Stimulated activated CD8-positive, alpha-beta memory T cell treated with anti-CD3 and anti-CD28 coated beads, Interleukin-7, amount 100 ng/mL, for 24 hours (primary cell): ENCODE measurements at regions not wholly inside any gene's neighbourhood (a gene's known extent, or its start where the extent isn't known, plus 50 kb on each side); places are given as distances from the start of the nearest gene placed in this dataset.
"Not testable (repeated sequence)": the region's sequence is repeated elsewhere in the genome, so short reads cannot be mapped to it uniquely, and the experiment has no call there.

Experiments used
- DNase-seq: peaks from one replicate; pipeline ENCODE4 v3.0.0-alpha.2; 2020; ENCODE audit warnings: low read depth

DNA sequence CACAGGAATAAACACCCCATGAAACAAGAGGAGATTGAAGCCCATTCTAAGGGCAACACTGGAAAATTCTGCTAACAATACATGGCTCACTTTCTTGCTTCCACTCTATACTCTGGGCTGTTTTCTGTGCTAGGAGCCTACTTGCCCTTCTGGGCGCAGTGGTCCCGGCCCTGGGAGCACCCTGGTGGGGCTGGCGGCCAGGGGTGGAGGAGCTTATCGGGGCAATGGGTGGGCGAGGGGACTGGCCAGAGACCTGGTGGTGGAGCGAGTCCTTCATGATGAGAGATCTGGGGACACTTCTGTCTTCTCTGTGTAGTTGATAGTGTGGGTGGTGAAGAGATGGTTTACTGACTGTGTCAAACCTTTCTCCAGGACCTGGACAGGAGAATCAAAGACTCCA lies 1128.5 kb downstream of the TBL1XR1 start:
- DNase-seq, result no peak

DNA sequence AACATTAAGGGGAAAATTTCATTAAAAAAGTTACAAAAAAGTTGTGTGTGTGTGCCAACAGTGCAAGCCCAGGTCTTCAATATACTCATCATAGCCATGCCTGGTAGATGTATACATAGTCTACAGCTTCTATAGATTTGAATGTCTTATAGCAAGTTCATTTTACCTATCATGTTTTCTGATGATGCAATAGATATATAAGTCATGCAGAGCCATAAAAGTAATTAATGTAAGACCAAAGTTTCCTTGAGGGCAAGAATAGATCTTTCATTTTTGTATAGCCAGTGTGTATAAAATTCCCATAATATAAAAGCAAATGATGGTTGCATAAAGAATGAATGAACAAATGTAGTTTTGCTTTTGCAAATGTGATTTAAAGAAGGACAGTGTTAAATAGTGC lies 1138.4 kb downstream of the TBL1XR1 start:
- DNase-seq, result no peak

DNA sequence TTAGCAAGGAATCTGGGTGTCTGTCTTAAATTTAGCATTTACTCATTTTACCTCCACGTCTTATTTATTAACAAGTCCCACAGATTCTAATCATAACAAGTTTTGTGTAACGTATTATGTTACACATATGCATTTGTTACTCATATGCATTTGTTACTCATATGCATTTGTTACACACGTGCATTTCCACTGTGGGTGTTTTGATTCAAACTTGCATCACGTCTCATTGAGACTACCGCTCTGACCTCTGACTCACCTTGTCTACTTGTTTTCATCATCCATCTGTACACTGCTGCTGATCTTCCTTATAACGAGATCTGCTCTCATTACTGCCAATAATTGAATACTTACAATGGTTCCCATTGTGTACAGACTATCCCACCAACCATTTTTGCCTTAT lies 1141.4 kb downstream of the TBL1XR1 start:
- no peak for DNase-seq

DNA sequence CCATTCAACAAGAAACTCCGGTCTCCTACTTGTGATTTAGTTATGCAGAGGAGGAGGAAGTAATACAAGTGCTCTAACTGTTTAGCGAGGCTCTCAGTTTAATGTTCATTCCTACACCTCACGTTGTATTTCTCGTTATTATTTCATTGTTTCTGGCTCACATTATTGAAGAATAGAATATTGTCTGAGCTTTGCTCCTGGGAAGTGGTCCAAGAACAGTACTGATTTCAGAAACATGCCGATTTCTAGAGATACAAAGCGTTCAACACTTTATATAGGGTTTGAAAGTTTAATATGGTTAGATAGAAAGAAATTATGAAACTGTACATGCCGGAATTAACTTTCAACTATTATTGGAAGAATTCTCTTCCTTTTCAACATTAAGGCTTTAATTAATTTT lies 1145.5 kb downstream of the TBL1XR1 start:
- DNase-seq, result no peak

DNA sequence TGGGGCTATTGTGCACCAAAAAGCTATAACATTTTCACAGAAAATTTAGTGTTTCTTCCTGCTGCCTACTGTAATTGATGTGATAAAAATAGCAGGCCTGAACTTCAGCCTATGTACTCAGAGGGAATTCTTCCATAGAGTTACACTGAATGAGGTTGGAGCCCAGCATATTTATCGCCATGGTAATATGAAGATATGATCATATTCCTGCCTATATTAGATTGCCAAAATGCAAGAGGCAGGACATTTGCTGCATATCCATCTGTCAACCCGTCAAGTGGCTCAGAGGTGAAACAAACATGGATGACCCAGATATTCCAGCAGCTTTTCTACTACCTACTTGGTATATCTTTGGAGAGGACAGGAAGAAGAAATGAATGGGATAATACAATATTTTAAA lies 1150.6 kb downstream of the TBL1XR1 start:
- DNase-seq, result no peak

DNA sequence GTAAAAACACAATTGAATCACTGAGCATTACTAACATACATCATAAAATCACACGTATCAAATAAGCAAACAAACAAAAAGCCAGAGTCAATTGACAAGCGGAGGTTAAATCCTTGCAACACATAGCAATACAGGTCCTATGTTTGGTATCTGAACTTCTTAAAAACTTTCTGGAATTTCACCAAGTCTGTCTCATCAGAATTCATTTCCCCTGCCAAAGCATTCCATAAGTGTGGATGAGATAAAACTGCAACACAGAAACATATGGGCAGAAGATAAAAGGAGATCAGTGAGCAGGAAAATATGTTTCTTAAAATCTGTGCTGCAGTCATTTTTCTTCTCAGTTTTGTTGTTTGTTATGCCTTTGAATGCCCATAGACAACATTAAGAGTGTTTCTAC lies 1155.5 kb downstream of the TBL1XR1 start:
- no peak for DNase-seq

DNA sequence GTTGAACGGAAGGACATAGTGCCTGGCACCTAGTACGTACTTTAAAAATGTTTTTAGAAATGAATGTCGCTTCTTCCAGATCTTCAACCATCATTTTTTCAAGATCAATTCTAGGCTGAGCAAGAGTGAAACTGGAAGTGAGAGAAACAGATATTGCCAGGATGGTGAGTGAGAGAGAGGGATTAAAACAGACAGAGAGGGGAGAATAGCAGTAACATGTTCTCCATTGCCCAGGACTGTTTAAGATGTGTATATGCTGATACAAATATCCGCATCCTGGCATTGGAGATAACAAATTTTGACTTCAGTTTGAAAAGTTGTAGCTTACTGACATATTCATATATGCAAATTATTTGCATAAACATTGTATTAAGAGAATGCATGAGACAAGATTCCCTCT lies 1156.1 kb downstream of the TBL1XR1 start:
- DNase-seq, result no peak

DNA sequence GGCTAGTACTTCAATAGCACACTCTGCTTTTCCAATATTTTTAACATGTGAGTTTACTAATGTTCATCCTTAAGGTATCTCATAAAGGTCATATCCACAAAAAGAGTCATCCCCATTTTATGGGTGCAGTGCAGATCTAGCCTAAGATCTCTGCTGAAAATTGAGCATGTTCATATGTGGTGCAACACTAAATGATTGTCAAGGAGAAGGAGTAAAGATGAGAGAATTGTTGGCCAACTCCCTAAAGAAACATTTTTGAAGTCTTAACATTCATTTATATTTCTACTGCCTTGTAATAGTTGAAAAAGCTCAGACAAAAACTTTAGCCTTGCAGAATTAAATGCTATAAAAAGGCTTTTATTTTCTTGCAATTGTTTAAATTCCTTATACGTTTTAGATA lies 1159.6 kb downstream of the TBL1XR1 start:
- DNase-seq, result no peak

DNA sequence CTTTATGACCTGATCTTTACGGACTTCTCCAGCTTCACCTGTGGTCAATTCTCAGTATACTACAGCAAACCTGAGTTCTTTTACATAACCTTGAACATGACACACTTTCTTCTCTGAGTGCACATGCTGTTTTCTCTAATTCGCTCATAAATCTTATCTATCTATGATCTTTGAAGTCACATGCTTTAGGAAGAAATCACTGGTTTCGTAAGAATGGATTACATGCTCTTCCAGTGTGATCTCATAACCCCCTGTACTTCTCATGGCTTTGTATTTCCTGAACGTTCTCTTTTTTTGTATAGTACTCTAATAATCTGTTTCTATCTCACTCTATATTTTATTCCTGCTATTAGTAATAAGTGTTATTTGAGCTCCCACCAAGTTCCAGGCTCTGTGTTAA lies 1165.2 kb downstream of the TBL1XR1 start:
- DNase-seq, result no peak

DNA sequence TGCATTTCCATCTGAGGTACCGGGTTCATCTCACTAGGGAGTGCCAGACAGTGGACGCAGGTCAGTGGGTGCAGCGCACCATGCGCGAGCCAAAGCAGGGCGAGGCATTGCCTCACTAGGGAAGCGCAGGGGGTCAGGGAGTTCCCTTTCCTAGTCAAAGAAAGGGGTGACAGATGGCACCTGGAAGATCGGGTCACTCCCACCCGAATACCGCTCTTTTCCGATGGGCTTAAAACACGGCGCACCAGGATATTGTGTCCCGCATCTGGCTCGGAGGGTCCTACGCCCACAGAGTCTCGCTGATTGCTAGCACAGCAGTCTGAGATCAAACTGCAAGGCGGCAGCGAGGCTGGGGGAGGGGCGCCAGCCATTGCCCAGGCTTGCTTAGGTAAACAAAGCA lies 1157.1 kb downstream of the NAALADL2 start:
- DNase-seq, result not testable (repeated sequence)

DNA sequence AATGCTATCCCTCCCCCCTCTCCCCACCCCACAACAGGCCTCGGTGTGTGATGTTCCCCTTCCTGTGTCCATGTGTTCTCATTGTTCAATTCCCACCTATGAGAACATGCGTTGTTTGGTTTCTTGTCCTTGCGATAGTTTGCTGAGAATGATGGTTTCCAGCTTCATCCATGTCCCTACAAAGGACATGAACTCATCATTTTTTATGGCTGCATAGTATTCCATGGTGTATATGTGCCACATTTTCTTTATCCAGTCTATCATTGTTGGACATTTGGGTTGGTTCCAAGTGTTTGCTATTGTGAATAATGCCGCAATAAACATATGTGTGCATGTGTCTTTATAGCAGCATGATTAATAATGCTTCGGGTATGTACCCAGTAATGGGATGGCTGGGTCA lies 1156.1 kb downstream of the NAALADL2 start:
- DNase-seq, result not testable (repeated sequence)

DNA sequence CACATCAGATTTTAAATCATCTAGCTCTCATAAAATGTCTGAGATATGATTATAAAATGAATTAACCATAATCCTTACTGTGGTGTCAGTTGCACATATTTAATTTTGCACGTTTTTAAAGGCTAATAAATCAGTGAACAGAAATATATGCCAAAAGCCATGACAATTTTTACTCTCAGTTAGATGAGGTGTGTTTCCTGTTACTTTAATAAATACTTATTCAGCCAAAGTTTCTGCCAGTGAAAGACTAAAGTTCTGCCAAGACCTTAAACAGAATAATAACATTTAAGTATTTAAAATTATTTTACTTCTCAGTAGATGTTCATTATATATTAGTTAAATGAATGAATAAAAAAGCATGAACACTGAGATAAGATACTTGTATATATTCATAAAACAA lies 1150.1 kb downstream of the NAALADL2 start:
- DNase-seq, result no peak

DNA sequence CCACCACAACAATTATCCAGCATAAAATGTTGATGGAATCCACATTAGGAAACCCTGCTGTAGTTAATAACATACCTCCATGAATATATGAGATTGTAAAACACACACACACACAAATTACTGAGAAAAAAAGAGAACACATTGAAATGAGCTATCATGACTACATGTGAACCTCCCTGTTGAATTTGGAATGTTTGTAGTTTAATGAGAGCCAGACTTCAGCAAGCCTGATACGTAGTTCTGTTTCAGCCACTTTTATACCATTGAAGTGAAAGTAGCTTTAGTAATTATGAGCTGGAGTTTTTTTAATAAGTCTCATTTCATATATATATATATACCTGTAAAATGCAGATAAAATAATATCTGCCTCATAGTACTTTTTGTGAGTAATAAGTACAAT lies 1146.4 kb downstream of the NAALADL2 start:
- no peak for DNase-seq

DNA sequence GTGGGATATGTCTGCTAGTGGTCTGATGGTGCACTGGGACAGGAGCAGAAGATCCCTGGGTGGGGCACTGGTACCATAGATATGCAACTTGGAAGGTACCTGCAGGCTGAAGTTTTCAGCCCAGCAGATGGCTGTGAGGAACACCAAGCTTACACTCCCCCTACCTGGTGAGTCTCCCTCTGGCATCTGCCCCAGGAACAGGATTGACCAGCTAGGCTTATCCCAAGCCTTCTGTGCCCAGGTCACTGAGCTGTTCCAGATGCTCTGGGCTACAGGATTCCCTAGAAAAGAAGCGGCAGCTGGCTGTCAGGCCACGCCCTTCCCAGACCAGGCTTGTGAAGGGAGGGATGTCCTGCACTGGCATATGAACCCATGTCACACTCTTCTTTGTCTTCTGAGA lies 1130.0 kb downstream of the NAALADL2 start:
- DNase-seq, result no peak

DNA sequence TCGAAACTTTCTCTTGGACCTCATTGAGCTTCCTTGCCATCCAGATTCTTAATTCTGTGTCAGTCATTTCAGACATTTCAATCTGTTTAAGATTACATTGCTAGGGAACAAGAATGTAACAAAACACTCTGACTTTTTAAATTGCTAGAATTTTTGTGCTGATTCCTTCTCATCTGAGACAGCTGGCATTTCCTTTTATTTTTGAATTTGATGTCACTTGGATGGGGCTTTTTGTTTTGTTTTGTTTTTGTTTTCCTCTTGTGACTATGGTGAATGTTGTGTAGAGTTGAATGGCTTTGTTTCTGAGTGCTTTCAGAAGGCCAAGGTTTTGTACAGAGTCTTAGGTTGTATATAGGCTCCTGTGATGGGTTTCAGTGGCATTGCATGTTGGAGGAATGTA lies 1129.3 kb downstream of the NAALADL2 start:
- no peak for DNase-seq

DNA sequence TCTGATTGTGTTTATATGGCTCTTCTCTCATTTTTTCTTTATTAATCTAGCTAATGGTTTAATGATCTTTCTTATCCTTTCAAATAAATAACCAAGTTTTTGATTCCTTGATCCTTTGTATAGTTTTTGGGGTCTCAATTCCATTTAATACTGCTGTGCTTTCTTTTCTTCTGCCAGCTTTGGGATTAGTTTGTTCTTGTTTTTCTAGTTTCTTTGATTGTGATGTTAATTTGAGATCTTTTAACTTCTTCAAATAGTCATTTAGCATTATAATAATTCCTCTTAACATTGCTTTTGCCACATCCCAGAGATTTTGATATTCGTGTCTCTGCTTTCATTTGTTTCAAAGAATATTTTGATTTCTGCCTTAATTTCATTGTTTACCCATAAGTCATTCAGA lies 1126.6 kb downstream of the NAALADL2 start:
- DNase-seq, result no peak

DNA sequence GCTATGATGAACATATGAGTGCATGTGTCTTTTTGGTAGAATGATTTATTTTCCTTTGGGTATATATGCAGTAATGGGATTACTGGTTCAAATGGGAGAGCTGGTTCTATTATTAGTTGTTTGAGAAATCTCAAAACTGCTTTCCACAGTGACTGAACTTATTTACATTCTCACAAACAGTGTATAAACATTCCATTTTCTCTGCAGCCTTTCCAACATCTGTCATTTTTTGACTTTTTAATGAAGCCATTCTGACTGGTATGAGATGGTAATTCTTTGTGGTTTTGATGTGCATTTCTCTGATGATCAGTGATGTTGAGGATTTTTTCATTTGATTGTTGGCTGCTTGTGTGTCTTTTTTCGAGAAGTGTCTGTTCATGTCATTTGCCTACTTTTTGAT lies 1124.2 kb downstream of the NAALADL2 start:
- DNase-seq, result no peak

DNA sequence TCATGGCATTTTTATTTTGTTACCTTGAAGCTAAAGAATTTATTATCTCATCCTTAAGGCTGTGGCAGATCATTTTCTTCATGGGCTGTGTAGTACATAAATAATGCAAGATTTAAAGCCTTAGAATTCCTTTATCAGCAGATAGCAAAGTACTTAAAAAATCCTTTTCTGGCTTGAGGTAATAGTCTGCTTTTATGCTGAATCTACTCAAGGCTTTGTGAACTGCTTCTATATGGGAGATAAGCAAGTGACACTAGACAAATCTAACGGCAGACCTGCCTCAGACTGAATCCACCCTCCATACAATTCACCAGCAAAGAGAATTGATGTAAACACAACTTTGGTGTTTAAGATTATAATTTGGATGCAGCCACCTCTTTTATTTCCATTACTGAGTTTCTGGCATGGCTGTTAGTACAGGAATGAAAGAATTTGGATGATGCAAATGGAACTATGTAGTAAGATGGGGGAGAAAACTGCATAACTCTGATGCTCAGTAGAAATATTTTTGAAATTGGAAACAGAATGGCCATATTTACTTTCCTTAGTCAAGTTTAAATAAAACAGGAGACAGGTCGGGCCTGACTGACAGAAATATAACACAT lies 1121.5 kb downstream of the NAALADL2 start:
- no peak for DNase-seq

DNA sequence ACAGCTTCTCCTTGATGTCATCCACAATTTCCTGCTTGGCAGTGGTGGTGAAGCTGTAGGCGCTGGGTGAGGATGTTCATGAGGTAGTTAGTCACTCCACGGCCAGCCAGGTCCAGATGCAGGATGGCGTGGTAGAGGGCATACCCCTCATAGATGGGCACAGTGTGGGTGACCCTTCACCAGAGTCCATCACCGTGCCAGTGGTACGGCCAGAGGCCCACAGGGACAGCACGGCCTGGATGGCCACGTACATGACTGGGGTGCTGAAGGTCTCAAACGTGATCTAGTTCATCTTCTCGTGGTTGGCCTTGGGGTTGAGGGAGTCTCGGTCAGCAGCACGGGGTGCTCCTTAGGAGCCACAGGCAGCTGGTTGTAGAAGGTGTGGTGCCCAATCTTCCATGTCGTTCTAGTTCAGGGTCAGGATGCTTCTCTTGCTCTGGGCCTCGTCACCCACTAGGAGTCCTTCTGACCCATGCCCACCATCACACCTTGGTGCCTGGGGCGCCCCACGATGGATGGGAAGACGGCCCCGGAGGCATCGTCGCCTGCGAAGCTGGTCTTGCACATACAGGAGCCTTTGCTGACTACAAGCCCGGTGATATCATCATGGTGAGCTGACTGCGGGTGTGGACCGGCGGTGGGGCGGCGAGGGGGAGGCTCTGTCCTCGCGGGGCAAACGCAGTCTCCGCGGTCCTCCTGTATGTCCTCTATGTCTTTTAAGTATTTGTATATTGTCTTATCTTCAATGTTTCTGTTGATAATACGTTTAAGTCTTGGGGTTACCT lies 1119.0 kb downstream of the NAALADL2 start:
- no peak for DNase-seq

DNA sequence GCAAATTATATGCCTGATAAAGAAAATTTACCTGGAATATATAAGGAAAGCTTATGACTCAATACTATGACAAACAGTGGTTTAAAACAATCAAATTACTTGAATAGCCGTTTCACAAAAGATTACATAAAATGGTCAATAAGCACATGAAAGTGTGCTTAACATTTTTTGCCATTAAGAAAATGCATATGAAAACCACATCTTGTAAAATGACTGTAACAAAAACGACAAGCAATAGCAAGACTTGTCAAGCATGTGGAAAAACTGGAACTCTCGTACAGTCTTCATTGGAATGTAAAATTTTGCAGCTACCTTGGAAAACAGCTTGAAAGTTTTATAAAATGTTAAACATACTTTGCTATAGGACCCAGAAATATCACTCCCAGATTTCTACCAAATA lies 1110.3 kb downstream of the NAALADL2 start:
- DNase-seq, result no peak

DNA sequence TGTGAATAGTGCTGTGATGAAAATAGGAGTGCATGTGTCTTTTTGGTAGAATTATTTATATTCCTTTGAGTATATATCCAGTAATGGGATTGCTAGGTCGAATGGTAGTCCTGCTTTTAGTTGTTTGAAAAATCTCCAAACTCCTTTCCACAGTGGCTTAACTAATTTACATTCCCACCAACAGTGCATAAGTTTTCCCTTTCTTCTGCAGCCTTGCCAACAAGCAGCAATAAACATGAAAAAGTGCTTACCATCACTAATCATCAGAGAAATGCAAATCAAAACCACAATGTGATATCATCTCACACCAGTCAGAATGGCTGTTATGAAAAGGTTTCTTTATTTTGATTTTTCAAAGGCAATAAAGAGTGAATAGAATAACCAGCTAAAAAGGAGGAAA lies 1105.9 kb downstream of the NAALADL2 start:
- DNase-seq, result no peak

DNA sequence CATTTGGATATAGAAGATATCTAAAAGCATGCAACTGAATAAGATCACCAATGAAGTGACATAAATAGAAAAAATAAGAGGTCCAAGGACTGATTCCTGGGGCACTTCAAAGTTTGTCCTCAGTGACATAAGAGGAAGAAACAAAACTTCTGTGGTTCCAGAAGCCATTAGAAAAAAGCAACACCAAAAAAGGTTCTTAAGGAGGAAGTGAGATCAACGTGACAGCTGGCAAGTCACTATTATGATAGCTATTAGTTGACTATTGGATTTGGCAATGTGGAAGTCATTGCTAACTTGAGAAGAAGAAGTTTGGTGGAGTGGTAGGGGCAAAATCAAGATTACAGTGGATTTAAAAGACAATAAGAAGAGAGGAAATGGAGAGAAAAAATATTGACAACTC lies 1098.3 kb downstream of the NAALADL2 start:
- no peak for DNase-seq

DNA sequence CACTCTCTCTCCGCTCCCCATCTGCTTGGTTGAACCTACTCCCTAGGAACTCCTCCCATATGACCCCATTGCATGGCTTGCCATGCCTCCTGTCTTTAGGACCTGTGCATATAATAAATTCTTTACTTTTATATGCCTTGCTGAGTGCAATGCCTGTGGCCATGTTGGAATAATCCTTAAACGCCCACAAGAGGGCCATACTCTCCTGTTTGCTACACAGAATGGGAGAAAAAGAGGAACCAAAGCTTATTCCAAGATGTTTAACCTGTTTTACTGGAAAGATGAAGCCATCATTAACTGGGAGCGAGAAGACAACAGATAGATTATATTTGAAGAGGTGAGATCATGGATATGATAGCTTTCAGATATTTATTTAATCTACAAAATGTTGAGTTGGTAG lies 1097.8 kb downstream of the NAALADL2 start:
- no peak for DNase-seq

DNA sequence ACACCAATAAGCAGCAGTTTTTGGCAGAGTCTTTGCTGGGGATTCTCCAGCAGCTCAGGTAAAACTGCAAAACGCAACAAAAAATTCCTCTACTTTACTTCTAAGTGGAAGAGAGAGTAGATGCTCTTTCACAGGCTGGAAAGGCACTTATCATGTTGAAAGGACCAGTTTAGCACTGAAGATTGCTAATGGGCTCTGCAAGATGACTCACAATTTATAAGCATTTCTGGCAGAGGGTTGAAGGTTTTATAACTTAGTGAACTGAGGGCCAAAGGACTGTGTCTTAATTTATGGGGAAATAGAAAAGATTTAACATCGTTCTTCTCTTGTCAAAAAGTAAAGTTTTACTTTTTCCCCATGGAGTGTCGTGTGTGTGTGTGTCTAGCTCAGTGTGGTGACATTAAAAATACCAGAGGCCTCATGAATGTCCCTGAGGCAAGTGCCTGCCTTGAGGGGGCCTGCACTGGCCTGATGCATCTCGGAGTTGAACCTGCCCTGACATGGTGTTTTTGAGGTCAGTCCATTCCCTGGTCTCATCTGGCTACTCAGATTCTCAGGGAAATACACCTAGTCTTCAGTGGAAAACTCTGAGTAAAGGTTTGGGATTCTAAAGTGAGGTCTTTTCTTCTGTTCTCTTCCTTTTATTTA lies 1092.0 kb downstream of the NAALADL2 start:
- DNase-seq, result no peak
